A549 (cell line): ENCODE measurements at regions not wholly inside any gene's neighbourhood (a gene's known extent, or its start where the extent isn't known, plus 50 kb on each side); places are given as distances from the start of the nearest gene placed in this dataset.

Source experiments
- ATAC-seq, 2 experiments: fragments of 200-7000 bp in 1 of 2; fragments of >200 bp in 1 of 2; cut with Nextera tagmentation in 1 of 2; cut with Tn5 transposase in 1 of 2; 3 replicates each; pipeline versions ENCODE4 v1.8.0 to v1.9.1; 2018 to 2020; ENCODE audit warnings: mild to moderate bottlenecking in 1 of 2, moderate library complexity in 1 of 2
- CTCF ChIA-PET: fragments of 300-600 bp; sonication (Branson Sonifier 250); formaldehyde crosslinking; extraction: SDS; loops from one replicate; lab custom pipeline; 2021; ENCODE audit warnings: antibody characterized with exemption, inconsistent platforms; lab: Yijun Ruan, JAX
- POLR2A ChIA-PET: fragments of 350-600 bp; formaldehyde crosslinking; extraction: SDS; loops from one replicate; lab custom pipeline; 2021; ENCODE audit warnings: antibody characterized with exemption, inconsistent platforms; lab: Yijun Ruan, JAX
- DNase-seq, 2 experiments: peaks; one replicate each; pipeline versions ENCODE4 v3.0.0 to v3.0.0-alpha.2; 2011 to 2016; ENCODE audit warnings: low read depth in 1 of 2, low spot score in 1 of 2
- FAIRE-seq: peaks from 2 replicates; lab custom pipeline; 2011; peaks lifted over from hg19 to GRCh38; lab: Jason Lieb, UNC
- H3K27ac ChIP-seq, 2 experiments: fragments of >200 bp; sonication (Bioruptor Twin); formaldehyde crosslinking; 3 replicates each; pipeline ENCODE4 v1.5.1; 2016 to 2017
- H3K4me1 ChIP-seq: fragments of >200 bp; sonication (Bioruptor Twin); formaldehyde crosslinking; 3 replicates; pipeline ENCODE4 v1.6.1; 2016
- H3K4me2 ChIP-seq: fragments of >200 bp; sonication (Bioruptor Twin); formaldehyde crosslinking; 3 replicates; pipeline ENCODE4 v1.6.1; 2016
- H3K4me3 ChIP-seq: fragments of >200 bp; sonication (Bioruptor Twin); formaldehyde crosslinking; 3 replicates; pipeline ENCODE4 v1.5.1; 2016
- H3K9me3 ChIP-seq: fragments of >200 bp; sonication (Bioruptor Twin); formaldehyde crosslinking; 3 replicates; pipeline ENCODE4 v1.6.1; 2016
- CBX2 ChIP-seq: fragments of 200-600 bp; sonication (generic); IDR thresholded peaks from 2 replicates; pipeline ENCODE4 v1.6.1; 2016; ENCODE audit warnings: low read depth, mild to moderate bottlenecking, borderline replicate concordance
- ESRRA ChIP-seq: fragments of 150-350 bp; IDR thresholded peaks from 2 replicates; pipeline ENCODE4 v1.6.1; 2014; ENCODE audit warnings: mild to moderate bottlenecking, low read length, borderline replicate concordance
- FOSB ChIP-seq: fragments of 250-450 bp; sonication (Bioruptor Pico); IDR thresholded peaks from 2 replicates; pipeline ENCODE4 v1.5.0; 2020; ENCODE audit warnings: mild to moderate bottlenecking, moderate library complexity
- FOXS1 ChIP-seq: fragments of 250-450 bp; sonication (Bioruptor Pico); IDR thresholded peaks from 2 replicates; pipeline ENCODE4 v1.5.0; 2020; ENCODE audit warnings: mild to moderate bottlenecking, moderate library complexity
- HEYL ChIP-seq: fragments of 250-450 bp; sonication (Bioruptor Pico); IDR thresholded peaks from 2 replicates; pipeline ENCODE4 v1.8.0; 2021; ENCODE audit warnings: mild to moderate bottlenecking, moderate library complexity
- HOXB13 ChIP-seq: fragments of 250-450 bp; sonication (Bioruptor Pico); IDR thresholded peaks from 2 replicates; pipeline ENCODE4 v1.5.0; 2020; ENCODE audit warnings: low read depth, mild to moderate bottlenecking, moderate library complexity
- HOXB5 ChIP-seq: fragments of 250-450 bp; sonication (Bioruptor Pico); IDR thresholded peaks from 2 replicates; pipeline ENCODE4 v1.5.0; 2020; ENCODE audit warnings: mild to moderate bottlenecking, moderate library complexity
- JUNB ChIP-seq: fragments of >200 bp; sonication (Bioruptor Twin); formaldehyde crosslinking; IDR thresholded peaks from 2 replicates; pipeline ENCODE4 v1.6.1; 2016
- KDM5A ChIP-seq: fragments of 200-600 bp; sonication (generic); IDR thresholded peaks from 2 replicates; pipeline ENCODE4 v1.6.1; 2016; ENCODE audit warnings: antibody characterized with exemption, mild to moderate bottlenecking
- NPAS2 ChIP-seq: fragments of 250-450 bp; sonication (Bioruptor Pico); IDR thresholded peaks from 2 replicates; pipeline ENCODE4 v1.8.0; 2022; ENCODE audit warnings: mild to moderate bottlenecking, moderate library complexity, borderline replicate concordance
- NR3C1 ChIP-seq: fragments of >200 bp; sonication (Bioruptor Twin); formaldehyde crosslinking; IDR thresholded peaks from 3 replicates; pipeline ENCODE4 v1.6.1; 2017
- RCOR1 ChIP-seq: fragments of 150-350 bp; IDR thresholded peaks from 2 replicates; pipeline ENCODE4 v1.6.1; 2014; ENCODE audit warnings: antibody characterized with exemption, low read length, low read depth
- RNF2 ChIP-seq: fragments of 200-600 bp; sonication (generic); IDR thresholded peaks from 2 replicates; pipeline ENCODE4 v1.6.1; 2016; ENCODE audit warnings: low read depth, mild to moderate bottlenecking, antibody characterized with exemption, moderate library complexity, borderline replicate concordance
- ZC3H11A ChIP-seq: fragments of 450-650 bp; IDR thresholded peaks from 2 replicates; pipeline ENCODE4 v1.6.1; 2014; ENCODE audit warnings: antibody characterized with exemption, mild to moderate bottlenecking
- ZFP36 ChIP-seq: fragments of 450-650 bp; IDR thresholded peaks from 2 replicates; pipeline ENCODE4 v1.6.1; 2014; ENCODE audit warnings: borderline replicate concordance; ENCODE audit not compliant: partially characterized antibody
- ZNF302 ChIP-seq: fragments of 250-450 bp; sonication (Bioruptor Pico); IDR thresholded peaks from 2 replicates; pipeline ENCODE4 v1.9.0; 2021; ENCODE audit warnings: inconsistent platforms, mild to moderate bottlenecking, moderate library complexity
- WGBS: methylation state at CpG from one replicate; pipeline ENCODE4 v1.1.6; 2017; ENCODE audit errors: missing lambda C conversion rate; 5-methylcytosine and 5-hydroxymethylcytosine counted together
- TF ChIP-seq, protein P1 (sequence below): IDR thresholded peaks from 2 replicates; pipeline ENCODE4 v1.6.1; 2012
- TF ChIP-seq, protein P2 (sequence below): fragments of >200 bp; sonication (Bioruptor Twin); formaldehyde crosslinking; IDR thresholded peaks from 3 replicates; pipeline ENCODE4 v1.5.1; 2016
- TF ChIP-seq, protein P3 (sequence below): fragments of 200-600 bp; sonication (generic); IDR thresholded peaks from 2 replicates; pipeline ENCODE4 v1.6.1; 2016; ENCODE audit warnings: antibody characterized with exemption, mild to moderate bottlenecking, moderate library complexity
- TF ChIP-seq, protein P4 (sequence below): fragments of >200 bp; sonication (Bioruptor Twin); formaldehyde crosslinking; IDR thresholded peaks from 3 replicates; pipeline ENCODE4 v1.6.1; 2016

DNA sequence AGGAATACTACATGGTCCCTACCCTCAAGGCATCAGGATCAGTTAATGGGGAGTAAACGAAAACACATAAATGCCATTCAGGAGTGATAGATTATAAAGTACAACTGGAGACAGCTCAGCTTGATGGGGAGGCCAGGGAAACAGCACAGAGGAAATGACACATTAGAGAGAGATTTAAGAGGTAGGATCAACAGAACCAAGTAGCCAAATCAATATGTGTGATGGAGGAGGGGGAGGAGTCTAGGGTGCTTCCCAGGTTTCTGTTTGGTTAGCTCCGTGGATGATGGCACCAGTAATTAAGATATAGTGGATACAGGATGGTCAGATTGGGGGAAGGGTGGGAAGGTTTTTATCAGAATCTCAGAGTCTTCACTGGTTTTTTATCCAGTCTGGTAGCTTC lies 229.5 kb upstream of the ROPN1 start:
- 3% methylated on average over 2 of the region's 2 CpGs for WGBS
- no peaks in the 10 kb centered on the region for H3K9me3 ChIP-seq
- ATAC-seq (no peak), DNase-seq (no peak), FAIRE-seq (no peak)
- CTCF ChIA-PET = no interaction called here
- TF ChIP-seq HEYL (CRISPR knock-in tag) (no peak), NR3C1 (no peak), ZFP36 (no peak), HOXB13 (CRISPR knock-in tag) (no peak), RNF2 (no peak), HOXB5 (CRISPR knock-in tag) (no peak), ESRRA (no peak), NPAS2 (CRISPR knock-in tag) (no peak), ZC3H11A (no peak), FOXS1 (CRISPR knock-in tag) (no peak), CBX2 (no peak), FOSB (CRISPR knock-in tag) (no peak)
- TF ChIP-seq, protein P1, sequence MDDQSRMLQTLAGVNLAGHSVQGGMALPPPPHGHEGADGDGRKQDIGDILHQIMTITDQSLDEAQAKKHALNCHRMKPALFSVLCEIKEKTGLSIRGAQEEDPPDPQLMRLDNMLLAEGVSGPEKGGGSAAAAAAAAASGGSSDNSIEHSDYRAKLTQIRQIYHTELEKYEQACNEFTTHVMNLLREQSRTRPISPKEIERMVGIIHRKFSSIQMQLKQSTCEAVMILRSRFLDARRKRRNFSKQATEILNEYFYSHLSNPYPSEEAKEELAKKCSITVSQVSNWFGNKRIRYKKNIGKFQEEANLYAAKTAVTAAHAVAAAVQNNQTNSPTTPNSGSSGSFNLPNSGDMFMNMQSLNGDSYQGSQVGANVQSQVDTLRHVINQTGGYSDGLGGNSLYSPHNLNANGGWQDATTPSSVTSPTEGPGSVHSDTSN = no peak
- TF ChIP-seq, protein P2, sequence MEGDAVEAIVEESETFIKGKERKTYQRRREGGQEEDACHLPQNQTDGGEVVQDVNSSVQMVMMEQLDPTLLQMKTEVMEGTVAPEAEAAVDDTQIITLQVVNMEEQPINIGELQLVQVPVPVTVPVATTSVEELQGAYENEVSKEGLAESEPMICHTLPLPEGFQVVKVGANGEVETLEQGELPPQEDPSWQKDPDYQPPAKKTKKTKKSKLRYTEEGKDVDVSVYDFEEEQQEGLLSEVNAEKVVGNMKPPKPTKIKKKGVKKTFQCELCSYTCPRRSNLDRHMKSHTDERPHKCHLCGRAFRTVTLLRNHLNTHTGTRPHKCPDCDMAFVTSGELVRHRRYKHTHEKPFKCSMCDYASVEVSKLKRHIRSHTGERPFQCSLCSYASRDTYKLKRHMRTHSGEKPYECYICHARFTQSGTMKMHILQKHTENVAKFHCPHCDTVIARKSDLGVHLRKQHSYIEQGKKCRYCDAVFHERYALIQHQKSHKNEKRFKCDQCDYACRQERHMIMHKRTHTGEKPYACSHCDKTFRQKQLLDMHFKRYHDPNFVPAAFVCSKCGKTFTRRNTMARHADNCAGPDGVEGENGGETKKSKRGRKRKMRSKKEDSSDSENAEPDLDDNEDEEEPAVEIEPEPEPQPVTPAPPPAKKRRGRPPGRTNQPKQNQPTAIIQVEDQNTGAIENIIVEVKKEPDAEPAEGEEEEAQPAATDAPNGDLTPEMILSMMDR = no peak
- TF ChIP-seq, protein P3, sequence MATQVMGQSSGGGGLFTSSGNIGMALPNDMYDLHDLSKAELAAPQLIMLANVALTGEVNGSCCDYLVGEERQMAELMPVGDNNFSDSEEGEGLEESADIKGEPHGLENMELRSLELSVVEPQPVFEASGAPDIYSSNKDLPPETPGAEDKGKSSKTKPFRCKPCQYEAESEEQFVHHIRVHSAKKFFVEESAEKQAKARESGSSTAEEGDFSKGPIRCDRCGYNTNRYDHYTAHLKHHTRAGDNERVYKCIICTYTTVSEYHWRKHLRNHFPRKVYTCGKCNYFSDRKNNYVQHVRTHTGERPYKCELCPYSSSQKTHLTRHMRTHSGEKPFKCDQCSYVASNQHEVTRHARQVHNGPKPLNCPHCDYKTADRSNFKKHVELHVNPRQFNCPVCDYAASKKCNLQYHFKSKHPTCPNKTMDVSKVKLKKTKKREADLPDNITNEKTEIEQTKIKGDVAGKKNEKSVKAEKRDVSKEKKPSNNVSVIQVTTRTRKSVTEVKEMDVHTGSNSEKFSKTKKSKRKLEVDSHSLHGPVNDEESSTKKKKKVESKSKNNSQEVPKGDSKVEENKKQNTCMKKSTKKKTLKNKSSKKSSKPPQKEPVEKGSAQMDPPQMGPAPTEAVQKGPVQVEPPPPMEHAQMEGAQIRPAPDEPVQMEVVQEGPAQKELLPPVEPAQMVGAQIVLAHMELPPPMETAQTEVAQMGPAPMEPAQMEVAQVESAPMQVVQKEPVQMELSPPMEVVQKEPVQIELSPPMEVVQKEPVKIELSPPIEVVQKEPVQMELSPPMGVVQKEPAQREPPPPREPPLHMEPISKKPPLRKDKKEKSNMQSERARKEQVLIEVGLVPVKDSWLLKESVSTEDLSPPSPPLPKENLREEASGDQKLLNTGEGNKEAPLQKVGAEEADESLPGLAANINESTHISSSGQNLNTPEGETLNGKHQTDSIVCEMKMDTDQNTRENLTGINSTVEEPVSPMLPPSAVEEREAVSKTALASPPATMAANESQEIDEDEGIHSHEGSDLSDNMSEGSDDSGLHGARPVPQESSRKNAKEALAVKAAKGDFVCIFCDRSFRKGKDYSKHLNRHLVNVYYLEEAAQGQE = no peak
- TF ChIP-seq, protein P4, sequence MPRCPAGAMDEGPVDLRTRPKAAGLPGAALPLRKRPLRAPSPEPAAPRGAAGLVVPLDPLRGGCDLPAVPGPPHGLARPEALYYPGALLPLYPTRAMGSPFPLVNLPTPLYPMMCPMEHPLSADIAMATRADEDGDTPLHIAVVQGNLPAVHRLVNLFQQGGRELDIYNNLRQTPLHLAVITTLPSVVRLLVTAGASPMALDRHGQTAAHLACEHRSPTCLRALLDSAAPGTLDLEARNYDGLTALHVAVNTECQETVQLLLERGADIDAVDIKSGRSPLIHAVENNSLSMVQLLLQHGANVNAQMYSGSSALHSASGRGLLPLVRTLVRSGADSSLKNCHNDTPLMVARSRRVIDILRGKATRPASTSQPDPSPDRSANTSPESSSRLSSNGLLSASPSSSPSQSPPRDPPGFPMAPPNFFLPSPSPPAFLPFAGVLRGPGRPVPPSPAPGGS = no peak
- TF ChIP-seq, all 56 proteins: peak for 0
- no peaks in the 10 kb centered on the region for H3K4me1 ChIP-seq
- H3K4me2 ChIP-seq = no peak overlapping the region
- no peak overlapping the region for H3K27ac ChIP-seq
- POLR2A ChIA-PET = no interaction called here
- H3K4me3 ChIP-seq = no peak overlapping the region

DNA sequence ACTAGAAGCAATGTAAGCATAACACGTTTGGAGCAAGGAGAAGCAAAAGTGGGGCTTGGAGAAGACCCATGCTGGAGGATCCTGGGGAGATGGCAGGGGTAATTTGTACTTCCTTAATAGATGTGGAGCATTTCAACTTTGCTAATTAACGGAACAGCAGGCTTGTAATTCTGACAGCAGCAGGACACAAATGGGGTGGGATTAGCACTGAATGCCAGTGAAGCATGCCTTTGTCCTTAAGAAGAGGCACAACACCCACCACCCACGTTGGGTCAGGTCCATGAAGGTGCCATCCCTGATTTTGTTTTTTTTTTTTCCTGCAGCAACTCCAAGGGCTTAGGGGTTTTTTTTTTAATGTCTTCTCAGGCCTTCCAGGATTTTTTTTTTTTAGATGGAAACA lies 231.9 kb upstream of the ROPN1 start:
- WGBS = 8% methylated on average over 3 of the region's 3 CpGs
- no peak overlapping the region for H3K4me3 ChIP-seq
- ChIA-PET CTCF (no interaction called here), POLR2A (no interaction called here)
- DNase-seq (no peak), FAIRE-seq (no peak), ATAC-seq (no peak)
- H3K4me1 ChIP-seq = no peaks in the 10 kb centered on the region
- no peaks in the 10 kb centered on the region for H3K9me3 ChIP-seq
- TF ChIP-seq CBX2 (no peak), RCOR1 (no peak), KDM5A (no peak), ZNF302 (no peak), JUNB (no peak), HOXB13 (CRISPR knock-in tag) (no peak)
- H3K4me2 ChIP-seq = no peak overlapping the region
- H3K27ac ChIP-seq = no peak overlapping the region
